Liver (tissue), 8 donors: ENCODE measurements at regions not wholly inside any gene's neighbourhood (a gene's known extent, or its start where the extent isn't known, plus 50 kb on each side); places are given as distances from the start of the nearest gene placed in this dataset.

ENCODE experiments used
- DNase-seq: peaks from one replicate; pipeline ENCODE4 v3.0.0-alpha.2; 2017; ENCODE audit warnings: low spot score
- H3K27ac ChIP-seq, 2 donors: one replicate each; pipeline ENCODE4 v1.7.0; 2013; ENCODE audit warnings: inconsistent platforms in 2 of 2, low read length in 2 of 2, control low read depth in 1 of 2, low read depth in 1 of 2, mild to moderate bottlenecking in 1 of 2
- H3K27me3 ChIP-seq, 4 donors: one replicate each; pipeline versions ENCODE4 v1.6.1 to v1.7.0; 2013; ENCODE audit warnings: low read length in 3 of 4, inconsistent platforms in 1 of 4, mild to moderate bottlenecking in 1 of 4, moderate library complexity in 1 of 4; ENCODE audit not compliant: control insufficient read depth in 4 of 4, insufficient read depth in 4 of 4
- H3K36me3 ChIP-seq, 4 donors: one replicate each; pipeline versions ENCODE4 v1.6.1 to v1.7.0; 2013; ENCODE audit warnings: low read length in 3 of 4, mild to moderate bottlenecking in 3 of 4, low read depth in 1 of 4, moderate library complexity in 1 of 4; ENCODE audit not compliant: control insufficient read depth in 4 of 4, insufficient read depth in 3 of 4
- H3K4me1 ChIP-seq, 4 donors: one replicate each; pipeline versions ENCODE4 v1.6.1 to v1.7.0; 2013; ENCODE audit warnings: low read length in 3 of 4, mild to moderate bottlenecking in 3 of 4, moderate library complexity in 1 of 4; ENCODE audit not compliant: control insufficient read depth in 4 of 4, insufficient read depth in 4 of 4
- H3K4me3 ChIP-seq, 3 donors: one replicate each; pipeline versions ENCODE4 v1.6.1 to v1.7.0; 2013; ENCODE audit warnings: low read length in 3 of 3, control low read depth in 1 of 3, low read depth in 1 of 3, mild to moderate bottlenecking in 1 of 3
- H3K9ac ChIP-seq, 2 donors: one replicate each; pipeline ENCODE4 v1.7.0; 2013; ENCODE audit warnings: low read length in 2 of 2, mild to moderate bottlenecking in 2 of 2, moderate library complexity in 2 of 2, control low read depth in 1 of 2, low read depth in 1 of 2
- H3K9me3 ChIP-seq, 4 donors: one replicate each; pipeline versions ENCODE4 v1.6.1 to v1.7.0; 2013; ENCODE audit warnings: low read length in 3 of 4; ENCODE audit not compliant: control insufficient read depth in 4 of 4
- EGR1 ChIP-seq, 2 donors: IDR thresholded peaks; 2 replicates each; pipeline ENCODE4 v1.6.1; 2016 to 2018; ENCODE audit warnings: antibody characterized with exemption in 2 of 2, low read depth in 2 of 2
- FOXA2 ChIP-seq: IDR thresholded peaks from 2 replicates; pipeline ENCODE4 v1.6.1; 2016; ENCODE audit warnings: antibody characterized with exemption
- GABPA ChIP-seq, 2 donors: IDR thresholded peaks in 1 of 2; conservative IDR thresholded peaks in 1 of 2; 2 replicates each; pipeline ENCODE4 v1.6.1; 2016; ENCODE audit warnings: antibody characterized with exemption in 2 of 2, mild to moderate bottlenecking in 1 of 2, moderate library complexity in 1 of 2
- HNF4A ChIP-seq, 2 donors: conservative IDR thresholded peaks; 2 replicates each; pipeline ENCODE4 v1.6.1; 2016; ENCODE audit warnings: antibody characterized with exemption in 2 of 2, mild to moderate bottlenecking in 2 of 2
- JUND ChIP-seq, 2 donors: IDR thresholded peaks; 2 replicates each; pipeline ENCODE4 v1.6.1; 2016; ENCODE audit warnings: antibody characterized with exemption in 2 of 2
- RAD21 ChIP-seq, 2 donors: IDR thresholded peaks; 2 replicates each; pipeline ENCODE4 v1.6.1; 2016; ENCODE audit warnings: antibody characterized with exemption in 2 of 2, mild to moderate bottlenecking in 2 of 2
- RXRA ChIP-seq, 2 donors: IDR thresholded peaks; 2 replicates each; pipeline ENCODE4 v1.6.1; 2017 to 2018; ENCODE audit warnings: antibody characterized with exemption in 2 of 2, mild to moderate bottlenecking in 1 of 2
- YY1 ChIP-seq: IDR thresholded peaks from 2 replicates; pipeline ENCODE4 v1.6.1; 2016; ENCODE audit warnings: antibody characterized with exemption, mild to moderate bottlenecking
- WGBS: extraction: QIAGEN DNeasy Blood & Tissue Kit; methylation state at CpG from one replicate; pipeline ENCODE4 v1.1.7; 2013; 5-methylcytosine and 5-hydroxymethylcytosine counted together
- TF ChIP-seq, protein P1 (sequence below): IDR thresholded peaks from 2 replicates; pipeline ENCODE4 v1.6.1; 2016; ENCODE audit warnings: antibody characterized with exemption
- TF ChIP-seq, protein P2 (sequence below): fragments of 150-350 bp; IDR thresholded peaks from 2 replicates; pipeline ENCODE4 v1.5.1; 2017; ENCODE audit warnings: improper control_type of control experiment, low read depth, low read length; ENCODE audit not compliant: missing input control
- TF ChIP-seq, protein P3 (sequence below): IDR thresholded peaks from 2 replicates; pipeline ENCODE4 v1.6.1; 2016; ENCODE audit warnings: antibody characterized with exemption
- TF ChIP-seq, protein P4 (sequence below): IDR thresholded peaks from 2 replicates; pipeline ENCODE4 v1.6.1; 2016; ENCODE audit warnings: antibody characterized with exemption
- TF ChIP-seq, protein P5 (sequence below): IDR thresholded peaks from 2 replicates; pipeline ENCODE4 v1.6.1; 2016; ENCODE audit warnings: antibody characterized with exemption, mild to moderate bottlenecking
- donor health status: healthy.
- donor health status: healthy.
- donor health status: healthy.
- donor health status: healthy.
- donor health status: healthy.

GRCh38 chr6:169954977-169955376, 203.6 kb downstream of the ERMARD start:
- 99% methylated on average over 1 of the region's 1 CpG for WGBS
- Histone ChIP-seq H3K27ac (no peak overlapping the region), H3K36me3 (no peaks in the 10 kb centered on the region), H3K9me3 (no peaks in the 10 kb centered on the region), H3K9ac (no peak overlapping the region), H3K4me1 (no peaks in the 10 kb centered on the region), H3K27me3 (no peaks in the 10 kb centered on the region), H3K4me3 (no peak overlapping the region)
- no peak for DNase-seq
- TF ChIP-seq HNF4A (conservative IDR thresholded peaks at IDR 0.05), result no peak
- TF ChIP-seq, protein P1, sequence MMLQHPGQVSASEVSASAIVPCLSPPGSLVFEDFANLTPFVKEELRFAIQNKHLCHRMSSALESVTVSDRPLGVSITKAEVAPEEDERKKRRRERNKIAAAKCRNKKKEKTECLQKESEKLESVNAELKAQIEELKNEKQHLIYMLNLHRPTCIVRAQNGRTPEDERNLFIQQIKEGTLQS, result no peak
- TF ChIP-seq, protein P2, sequence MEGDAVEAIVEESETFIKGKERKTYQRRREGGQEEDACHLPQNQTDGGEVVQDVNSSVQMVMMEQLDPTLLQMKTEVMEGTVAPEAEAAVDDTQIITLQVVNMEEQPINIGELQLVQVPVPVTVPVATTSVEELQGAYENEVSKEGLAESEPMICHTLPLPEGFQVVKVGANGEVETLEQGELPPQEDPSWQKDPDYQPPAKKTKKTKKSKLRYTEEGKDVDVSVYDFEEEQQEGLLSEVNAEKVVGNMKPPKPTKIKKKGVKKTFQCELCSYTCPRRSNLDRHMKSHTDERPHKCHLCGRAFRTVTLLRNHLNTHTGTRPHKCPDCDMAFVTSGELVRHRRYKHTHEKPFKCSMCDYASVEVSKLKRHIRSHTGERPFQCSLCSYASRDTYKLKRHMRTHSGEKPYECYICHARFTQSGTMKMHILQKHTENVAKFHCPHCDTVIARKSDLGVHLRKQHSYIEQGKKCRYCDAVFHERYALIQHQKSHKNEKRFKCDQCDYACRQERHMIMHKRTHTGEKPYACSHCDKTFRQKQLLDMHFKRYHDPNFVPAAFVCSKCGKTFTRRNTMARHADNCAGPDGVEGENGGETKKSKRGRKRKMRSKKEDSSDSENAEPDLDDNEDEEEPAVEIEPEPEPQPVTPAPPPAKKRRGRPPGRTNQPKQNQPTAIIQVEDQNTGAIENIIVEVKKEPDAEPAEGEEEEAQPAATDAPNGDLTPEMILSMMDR, result no peak
- no peak for TF ChIP-seq YY1
- TF ChIP-seq FOXA2, result no peak
- TF ChIP-seq GABPA (IDR thresholded peaks at IDR 0.05 in 1 of 2, conservative IDR thresholded peaks at IDR 0.05 in 1 of 2), result no peak
- TF ChIP-seq, protein P3, sequence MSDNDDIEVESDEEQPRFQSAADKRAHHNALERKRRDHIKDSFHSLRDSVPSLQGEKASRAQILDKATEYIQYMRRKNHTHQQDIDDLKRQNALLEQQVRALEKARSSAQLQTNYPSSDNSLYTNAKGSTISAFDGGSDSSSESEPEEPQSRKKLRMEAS, result no peak
- TF ChIP-seq EGR1 (IDR thresholded peaks at IDR 0.05; ENCODE audit: low read depth in 2 of 2), result no peak
- no peak for TF ChIP-seq RAD21 (IDR thresholded peaks at IDR 0.05)
- TF ChIP-seq RXRA (IDR thresholded peaks at IDR 0.05), result no peak
- TF ChIP-seq JUND (IDR thresholded peaks at IDR 0.05), result no peak
- TF ChIP-seq, protein P4, sequence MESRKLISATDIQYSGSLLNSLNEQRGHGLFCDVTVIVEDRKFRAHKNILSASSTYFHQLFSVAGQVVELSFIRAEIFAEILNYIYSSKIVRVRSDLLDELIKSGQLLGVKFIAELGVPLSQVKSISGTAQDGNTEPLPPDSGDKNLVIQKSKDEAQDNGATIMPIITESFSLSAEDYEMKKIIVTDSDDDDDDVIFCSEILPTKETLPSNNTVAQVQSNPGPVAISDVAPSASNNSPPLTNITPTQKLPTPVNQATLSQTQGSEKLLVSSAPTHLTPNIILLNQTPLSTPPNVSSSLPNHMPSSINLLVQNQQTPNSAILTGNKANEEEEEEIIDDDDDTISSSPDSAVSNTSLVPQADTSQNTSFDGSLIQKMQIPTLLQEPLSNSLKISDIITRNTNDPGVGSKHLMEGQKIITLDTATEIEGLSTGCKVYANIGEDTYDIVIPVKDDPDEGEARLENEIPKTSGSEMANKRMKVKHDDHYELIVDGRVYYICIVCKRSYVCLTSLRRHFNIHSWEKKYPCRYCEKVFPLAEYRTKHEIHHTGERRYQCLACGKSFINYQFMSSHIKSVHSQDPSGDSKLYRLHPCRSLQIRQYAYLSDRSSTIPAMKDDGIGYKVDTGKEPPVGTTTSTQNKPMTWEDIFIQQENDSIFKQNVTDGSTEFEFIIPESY, result no peak

GRCh38 chr6:169953686-169954085, 202.3 kb downstream of the ERMARD start:
- H3K27me3 ChIP-seq, result no peaks in the 10 kb centered on the region
- H3K36me3 ChIP-seq, result no peaks in the 10 kb centered on the region
- H3K4me1 ChIP-seq, result no peaks in the 10 kb centered on the region
- no peaks in the 10 kb centered on the region for H3K9me3 ChIP-seq
- no peak for DNase-seq
- no peak overlapping the region for H3K4me3 ChIP-seq
- WGBS, result 60% methylated on average over 3 of the region's 3 CpGs
- TF ChIP-seq FOXA2, result no peak
- no peak overlapping the region for H3K9ac ChIP-seq
- H3K27ac ChIP-seq, result no peak overlapping the region

GRCh38 chr6:169950558-169950957, 199.1 kb downstream of the ERMARD start:
- Histone ChIP-seq H3K4me1 (no peaks in the 10 kb centered on the region), H3K9me3 (no peaks in the 10 kb centered on the region), H3K9ac (no peak overlapping the region), H3K27me3 (no peaks in the 10 kb centered on the region), H3K27ac (no peak overlapping the region), H3K36me3 (no peaks in the 10 kb centered on the region), H3K4me3 (no peak overlapping the region)
- 86% methylated on average over 2 of the region's 2 CpGs for WGBS
- TF ChIP-seq YY1 (no peak), GABPA (IDR thresholded peaks at IDR 0.05 in 1 of 2, conservative IDR thresholded peaks at IDR 0.05 in 1 of 2) (no peak), HNF4A (conservative IDR thresholded peaks at IDR 0.05) (no peak), RAD21 (IDR thresholded peaks at IDR 0.05) (peak; percentile 77 to 88)
- TF ChIP-seq, protein P5, sequence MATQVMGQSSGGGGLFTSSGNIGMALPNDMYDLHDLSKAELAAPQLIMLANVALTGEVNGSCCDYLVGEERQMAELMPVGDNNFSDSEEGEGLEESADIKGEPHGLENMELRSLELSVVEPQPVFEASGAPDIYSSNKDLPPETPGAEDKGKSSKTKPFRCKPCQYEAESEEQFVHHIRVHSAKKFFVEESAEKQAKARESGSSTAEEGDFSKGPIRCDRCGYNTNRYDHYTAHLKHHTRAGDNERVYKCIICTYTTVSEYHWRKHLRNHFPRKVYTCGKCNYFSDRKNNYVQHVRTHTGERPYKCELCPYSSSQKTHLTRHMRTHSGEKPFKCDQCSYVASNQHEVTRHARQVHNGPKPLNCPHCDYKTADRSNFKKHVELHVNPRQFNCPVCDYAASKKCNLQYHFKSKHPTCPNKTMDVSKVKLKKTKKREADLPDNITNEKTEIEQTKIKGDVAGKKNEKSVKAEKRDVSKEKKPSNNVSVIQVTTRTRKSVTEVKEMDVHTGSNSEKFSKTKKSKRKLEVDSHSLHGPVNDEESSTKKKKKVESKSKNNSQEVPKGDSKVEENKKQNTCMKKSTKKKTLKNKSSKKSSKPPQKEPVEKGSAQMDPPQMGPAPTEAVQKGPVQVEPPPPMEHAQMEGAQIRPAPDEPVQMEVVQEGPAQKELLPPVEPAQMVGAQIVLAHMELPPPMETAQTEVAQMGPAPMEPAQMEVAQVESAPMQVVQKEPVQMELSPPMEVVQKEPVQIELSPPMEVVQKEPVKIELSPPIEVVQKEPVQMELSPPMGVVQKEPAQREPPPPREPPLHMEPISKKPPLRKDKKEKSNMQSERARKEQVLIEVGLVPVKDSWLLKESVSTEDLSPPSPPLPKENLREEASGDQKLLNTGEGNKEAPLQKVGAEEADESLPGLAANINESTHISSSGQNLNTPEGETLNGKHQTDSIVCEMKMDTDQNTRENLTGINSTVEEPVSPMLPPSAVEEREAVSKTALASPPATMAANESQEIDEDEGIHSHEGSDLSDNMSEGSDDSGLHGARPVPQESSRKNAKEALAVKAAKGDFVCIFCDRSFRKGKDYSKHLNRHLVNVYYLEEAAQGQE, result no peak
- TF ChIP-seq, protein P4, result no peak
- TF ChIP-seq, protein P3, result no peak
- TF ChIP-seq, protein P2, result peak; percentile 56
- DNase-seq, result no peak
